HEK293T (cell line): ENCODE measurements at regions not wholly inside any gene's neighbourhood (a gene's known extent, or its start where the extent isn't known, plus 50 kb on each side); places are given as distances from the start of the nearest gene placed in this dataset.

Experiments used
- CTCF ChIA-PET: fragments of 350-600 bp; formaldehyde crosslinking; extraction: SDS; loops from one replicate; lab custom pipeline; 2021; ENCODE audit warnings: antibody characterized with exemption, inconsistent platforms; lab: Yijun Ruan, JAX
- POLR2A ChIA-PET: fragments of 350-600 bp; formaldehyde crosslinking; extraction: SDS; loops from one replicate; lab custom pipeline; 2020; ENCODE audit warnings: antibody characterized with exemption, inconsistent platforms; lab: Yijun Ruan, JAX
- DNase-seq: peaks from one replicate; pipeline ENCODE4 v3.0.0; 2012; ENCODE audit warnings: mixed read lengths; ENCODE audit errors: extremely low spot score
- ARNT ChIP-seq: fragments of 450-650 bp; IDR thresholded peaks from 2 replicates; pipeline ENCODE4 v1.6.1; 2017; ENCODE audit warnings: mild to moderate bottlenecking
- BHLHE40 ChIP-seq: fragments of 450-650 bp; IDR thresholded peaks from 2 replicates; pipeline ENCODE4 v1.6.1; 2016; ENCODE audit warnings: mild to moderate bottlenecking, moderate library complexity, borderline replicate concordance
- CTBP1 ChIP-seq: fragments of 450-650 bp; IDR thresholded peaks from 2 replicates; pipeline ENCODE4 v1.6.1; 2016; ENCODE audit warnings: borderline replicate concordance
- ELF4 ChIP-seq: fragments of 450-650 bp; IDR thresholded peaks from 2 replicates; pipeline ENCODE4 v1.6.1; 2017; ENCODE audit warnings: antibody characterized with exemption
- FOXA1 ChIP-seq: fragments of 450-650 bp; IDR thresholded peaks from 2 replicates; pipeline ENCODE4 v1.6.1; 2016; ENCODE audit warnings: mild to moderate bottlenecking
- FOXK2 ChIP-seq: fragments of 450-650 bp; IDR thresholded peaks from 2 replicates; pipeline ENCODE4 v1.6.1; 2016; ENCODE audit warnings: mild to moderate bottlenecking
- FOXM1 ChIP-seq: fragments of 450-650 bp; IDR thresholded peaks from 2 replicates; pipeline ENCODE4 v1.6.1; 2017; ENCODE audit warnings: mild to moderate bottlenecking, borderline replicate concordance
- HDGF ChIP-seq: fragments of 450-650 bp; IDR thresholded peaks from 2 replicates; pipeline ENCODE4 v1.6.1; 2017; ENCODE audit warnings: antibody characterized with exemption, borderline replicate concordance
- L3MBTL2 ChIP-seq: fragments of 450-650 bp; conservative IDR thresholded peaks from 2 replicates; pipeline ENCODE4 v1.6.1; 2016; ENCODE audit warnings: mild to moderate bottlenecking
- LEF1 ChIP-seq: fragments of 450-650 bp; IDR thresholded peaks from 2 replicates; pipeline ENCODE4 v1.6.1; 2017; ENCODE audit warnings: mild to moderate bottlenecking, borderline replicate concordance
- NFRKB ChIP-seq: fragments of 450-650 bp; IDR thresholded peaks from 2 replicates; pipeline ENCODE4 v1.6.1; 2016; ENCODE audit warnings: mild to moderate bottlenecking, moderate library complexity
- PKNOX1 ChIP-seq: fragments of 450-650 bp; IDR thresholded peaks from 2 replicates; pipeline ENCODE4 v1.6.1; 2016
- SP1 ChIP-seq: fragments of 450-650 bp; IDR thresholded peaks from 2 replicates; pipeline ENCODE4 v1.6.1; 2017
- SUZ12 ChIP-seq: fragments of 450-650 bp; IDR thresholded peaks from 2 replicates; pipeline ENCODE4 v1.6.1; 2016; ENCODE audit warnings: mild to moderate bottlenecking
- TARDBP ChIP-seq: fragments of 450-650 bp; IDR thresholded peaks from 2 replicates; pipeline ENCODE4 v1.6.1; 2016
- ZNF384 ChIP-seq: fragments of 450-650 bp; IDR thresholded peaks from 2 replicates; pipeline ENCODE4 v1.6.1; 2016

- TF ChIP-seq NFRKB, result no peak
- TF ChIP-seq FOXK2, result no peak
- TF ChIP-seq SUZ12, result no peak
- TF ChIP-seq ARNT, result no peak
- TF ChIP-seq HDGF, result no peak
- no peak for TF ChIP-seq FOXA1
- TF ChIP-seq LEF1, result no peak
- no peak for TF ChIP-seq ELF4
- no peak for TF ChIP-seq PKNOX1
- no peak for TF ChIP-seq TARDBP
- ChIA-PET CTCF (no interaction called here), POLR2A (no interaction called here)
Measured at GRCh38 chr22:49569286-49570031, 258.2 kb downstream of the BRD1 start.

GRCh38 chr22:49568751-49569285, 258.9 kb downstream of the BRD1 start:
- TF ChIP-seq NFRKB, result no peak
- TF ChIP-seq ARNT, result no peak
- TF ChIP-seq FOXM1, result no peak
- no peak for TF ChIP-seq ZNF384
- TF ChIP-seq SUZ12, result no peak
- TF ChIP-seq PKNOX1, result no peak
- CTCF ChIA-PET, result no interaction called here
- DNase-seq, result no peak
- POLR2A ChIA-PET, result no interaction called here

More at GRCh38 chr22:49569286-49570031, 258.2 kb downstream of the BRD1 start:
- DNase-seq, result no peak

- DNase-seq, result no peak
- TF ChIP-seq SP1, result no peak
- no peak for TF ChIP-seq FOXA1
- no peak for TF ChIP-seq FOXK2
- TF ChIP-seq L3MBTL2, result no peak
- TF ChIP-seq TARDBP, result no peak
- TF ChIP-seq PKNOX1, result no peak
- no peak for TF ChIP-seq CTBP1
- TF ChIP-seq BHLHE40, result no peak
- TF ChIP-seq ZNF384, result no peak
- no peak for TF ChIP-seq ELF4
- no peak for TF ChIP-seq SUZ12
- no peak for TF ChIP-seq NFRKB
- TF ChIP-seq FOXM1, result no peak
- no peak for TF ChIP-seq HDGF
- no peak for TF ChIP-seq ARNT
- TF ChIP-seq LEF1, result no peak
- POLR2A ChIA-PET, result no interaction called here
- CTCF ChIA-PET, result no interaction called here
Measured at GRCh38 chr22:49567899-49568750, 259.5 kb downstream of the BRD1 start.

GRCh38 chr22:49566693-49567092, 261.0 kb downstream of the BRD1 start:
- no peak for DNase-seq
- CTCF ChIA-PET, result no interaction called here

GRCh38 chr22:49566141-49566541, 261.5 kb downstream of the BRD1 start:
- TF ChIP-seq SP1, result no peak
- no peak for TF ChIP-seq TARDBP
- no peak for TF ChIP-seq NFRKB
- TF ChIP-seq FOXA1, result no peak
- TF ChIP-seq L3MBTL2, result no peak
- no peak for TF ChIP-seq CTBP1
- TF ChIP-seq HDGF, result no peak
- no peak for TF ChIP-seq SUZ12
- TF ChIP-seq ARNT, result no peak
- TF ChIP-seq ELF4, result no peak
- no peak for DNase-seq
- ChIA-PET CTCF (no interaction called here), POLR2A (no interaction called here)

More at GRCh38 chr22:49566693-49567092, 261.0 kb downstream of the BRD1 start:
- TF ChIP-seq SP1 (no peak), CTBP1 (no peak)
- POLR2A ChIA-PET, result no interaction called here

- POLR2A ChIA-PET, result no interaction called here
- CTCF ChIA-PET, result no interaction called here
- no peak for TF ChIP-seq BHLHE40
- no peak for TF ChIP-seq FOXK2
- no peak for TF ChIP-seq CTBP1
- TF ChIP-seq TARDBP, result no peak
- DNase-seq, result no peak
Measured at GRCh38 chr22:49565516-49565855, 262.2 kb downstream of the BRD1 start.
